ENCODE measurements at regions not wholly inside any gene's neighbourhood (a gene's known extent, or its start where the extent isn't known, plus 50 kb on each side); places are given as distances from the start of the nearest gene placed in this dataset.
A peak's percentile ranks its signal among the peaks of the same experiment; 100 is the strongest.

DNA sequence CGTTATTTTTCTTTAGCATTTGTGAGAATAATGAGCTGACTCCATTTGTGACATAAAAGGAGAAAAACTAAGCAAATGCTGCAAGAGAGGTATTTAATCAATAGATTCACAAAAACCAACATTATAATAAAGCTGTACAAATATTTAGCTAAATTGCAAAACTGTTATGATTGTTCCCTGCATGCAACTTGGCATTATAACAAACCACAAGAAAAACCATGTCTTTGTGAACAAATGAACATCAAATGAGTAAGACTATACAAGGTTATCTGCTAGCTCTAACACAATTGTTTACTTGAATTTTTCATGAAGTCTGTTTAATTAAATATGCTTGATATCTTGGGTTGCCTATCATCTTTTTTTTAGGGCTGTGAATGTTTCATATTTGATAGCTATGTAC is 50.8 kb upstream of the PPP1R9A start:
- TF ChIP-seq, protein P1, sequence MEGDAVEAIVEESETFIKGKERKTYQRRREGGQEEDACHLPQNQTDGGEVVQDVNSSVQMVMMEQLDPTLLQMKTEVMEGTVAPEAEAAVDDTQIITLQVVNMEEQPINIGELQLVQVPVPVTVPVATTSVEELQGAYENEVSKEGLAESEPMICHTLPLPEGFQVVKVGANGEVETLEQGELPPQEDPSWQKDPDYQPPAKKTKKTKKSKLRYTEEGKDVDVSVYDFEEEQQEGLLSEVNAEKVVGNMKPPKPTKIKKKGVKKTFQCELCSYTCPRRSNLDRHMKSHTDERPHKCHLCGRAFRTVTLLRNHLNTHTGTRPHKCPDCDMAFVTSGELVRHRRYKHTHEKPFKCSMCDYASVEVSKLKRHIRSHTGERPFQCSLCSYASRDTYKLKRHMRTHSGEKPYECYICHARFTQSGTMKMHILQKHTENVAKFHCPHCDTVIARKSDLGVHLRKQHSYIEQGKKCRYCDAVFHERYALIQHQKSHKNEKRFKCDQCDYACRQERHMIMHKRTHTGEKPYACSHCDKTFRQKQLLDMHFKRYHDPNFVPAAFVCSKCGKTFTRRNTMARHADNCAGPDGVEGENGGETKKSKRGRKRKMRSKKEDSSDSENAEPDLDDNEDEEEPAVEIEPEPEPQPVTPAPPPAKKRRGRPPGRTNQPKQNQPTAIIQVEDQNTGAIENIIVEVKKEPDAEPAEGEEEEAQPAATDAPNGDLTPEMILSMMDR (IDR thresholded peaks at IDR 0.05; ENCODE audit: unreplicated experiment) = no peak
- no peak overlapping the region for H3K4me3 Mint-ChIP-seq (ENCODE audit: unreplicated experiment)
- no peak overlapping the region for H3K27ac Mint-ChIP-seq (ENCODE audit: low read depth, unreplicated experiment)
- H3K4me1 Mint-ChIP-seq (ENCODE audit: insufficient read depth, unreplicated experiment) = no peaks in the 10 kb centered on the region
- H3K27me3 Mint-ChIP-seq (ENCODE audit: insufficient read depth, unreplicated experiment) = no peaks in the 10 kb centered on the region
- BruUV-seq (replicated peaks) = no TSS peak
- peak; percentile 5 for DNase-seq (ENCODE audit: unreplicated experiment)
- peaks cover 14% of the 10 kb centered on the region for H3K9me3 Mint-ChIP-seq (ENCODE audit: unreplicated experiment)
- CTCF ChIA-PET = interaction anchor here (0.7 kb wide), 2 partner anchors 114 to 807 kb away, joined by 3 read pairs; no protein-coding TSS in a partner anchor
- peaks cover 4% of the 10 kb centered on the region for H3K36me3 Mint-ChIP-seq (ENCODE audit: insufficient read depth, unreplicated experiment)
- intact Hi-C loops (cut with micrococcal nuclease) = no loop called here
- POLR2A ChIA-PET = no interaction called here

All from MCF 10A (cell line).